ENCODE measurements at regions not wholly inside any gene's neighbourhood (a gene's known extent, or its start where the extent isn't known, plus 50 kb on each side); places are given as distances from the start of the nearest gene placed in this dataset.
A peak's percentile ranks its signal among the peaks of the same experiment; 100 is the strongest.

DNA sequence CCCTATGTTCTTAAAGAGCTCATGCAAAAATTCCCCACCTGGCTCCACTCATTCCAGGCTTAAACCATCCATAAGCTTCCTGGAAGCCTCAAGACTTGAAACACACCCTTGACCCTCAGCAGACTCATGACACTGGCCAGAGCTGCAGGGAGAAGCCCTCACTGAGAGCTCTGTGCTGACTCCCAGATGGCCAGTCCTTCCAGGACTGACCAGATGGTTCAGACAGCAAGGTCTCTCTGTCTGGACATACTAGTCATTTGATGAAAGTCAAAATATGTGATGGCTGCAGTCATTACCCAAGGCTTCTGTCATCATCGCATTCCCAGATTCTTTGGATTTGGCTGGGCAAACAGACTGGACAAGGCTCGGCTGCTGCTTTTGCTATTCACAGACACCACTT is 397.4 kb downstream of the FOXO1 start:
- Mint-ChIP-seq H3K27ac (no peak overlapping the region), H3K36me3 (ENCODE audit: low read depth) (no peaks in the 10 kb centered on the region), H3K4me1 (peaks cover 21% of the 10 kb centered on the region), H3K27me3 (no peaks in the 10 kb centered on the region), H3K4me3 (no peak overlapping the region)
- DNase-seq = no peak
- no peaks in the 10 kb centered on the region for H3K9me3 ChIP-seq (ENCODE audit: control insufficient read depth, low read length, poor library complexity, severe bottlenecking)
- ATAC-seq = no peak

- Mint-ChIP-seq H3K4me1 (peaks cover 25% of the 10 kb centered on the region), H3K27me3 (no peaks in the 10 kb centered on the region), H3K4me3 (no peak overlapping the region), H3K36me3 (ENCODE audit: low read depth) (no peaks in the 10 kb centered on the region), H3K27ac (peak overlapping the region; percentile 63)
- H3K9me3 ChIP-seq (ENCODE audit: control insufficient read depth, low read length, poor library complexity, severe bottlenecking) = no peaks in the 10 kb centered on the region
- no peak for DNase-seq
- no peak for ATAC-seq
Observed at GRCh38 chr13:40270726-40271125, 395.7 kb downstream of the FOXO1 start.

- Mint-ChIP-seq H3K4me3 (no peak overlapping the region), H3K27ac (peak overlapping the region; percentile 63)
- DNase-seq = no peak
Observed at GRCh38 chr13:40271271-40271885, 395.1 kb downstream of the FOXO1 start.

GRCh38 chr13:40271931-40272775 is 394.3 kb downstream of the FOXO1 start:
- ATAC-seq (no peak), DNase-seq (no peak)
- Mint-ChIP-seq H3K4me3 (no peak overlapping the region), H3K27me3 (no peaks in the 10 kb centered on the region), H3K27ac (peak overlapping the region; percentile 63), H3K36me3 (ENCODE audit: low read depth) (no peaks in the 10 kb centered on the region), H3K4me1 (peaks cover 26% of the 10 kb centered on the region)
- H3K9me3 ChIP-seq (ENCODE audit: control insufficient read depth, low read length, poor library complexity, severe bottlenecking) = no peaks in the 10 kb centered on the region

More at GRCh38 chr13:40271271-40271885, 395.1 kb downstream of the FOXO1 start:
- Mint-ChIP-seq H3K36me3 (ENCODE audit: low read depth) (no peaks in the 10 kb centered on the region), H3K27me3 (no peaks in the 10 kb centered on the region), H3K4me1 (peaks cover 26% of the 10 kb centered on the region)
- no peaks in the 10 kb centered on the region for H3K9me3 ChIP-seq (ENCODE audit: control insufficient read depth, low read length, poor library complexity, severe bottlenecking)
- no peak for ATAC-seq

DNA sequence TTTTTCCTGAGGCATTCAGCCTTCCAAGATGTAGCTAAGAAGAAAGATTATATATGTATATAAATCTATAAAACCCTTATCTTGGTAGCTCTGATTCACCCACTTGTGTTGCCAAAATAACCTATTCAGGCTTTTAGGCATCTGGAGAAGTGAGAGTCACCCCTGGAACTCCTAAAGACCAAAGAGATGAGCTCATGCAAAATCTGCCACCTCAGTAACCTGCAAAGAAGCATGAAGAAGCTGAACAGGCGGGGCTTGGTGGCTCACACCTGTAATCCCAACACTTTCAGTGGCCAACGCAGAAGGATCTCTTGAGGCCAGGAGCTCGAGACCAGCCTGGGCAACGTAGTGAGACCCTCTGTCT is 393.7 kb downstream of the FOXO1 start:
- Mint-ChIP-seq H3K4me1 (peaks cover 26% of the 10 kb centered on the region), H3K27me3 (no peaks in the 10 kb centered on the region), H3K4me3 (no peak overlapping the region), H3K36me3 (ENCODE audit: low read depth) (peaks cover 2% of the 10 kb centered on the region), H3K27ac (peak overlapping the region; percentile 63)
- ATAC-seq (no peak), DNase-seq (no peak)
- no peaks in the 10 kb centered on the region for H3K9me3 ChIP-seq (ENCODE audit: control insufficient read depth, low read length, poor library complexity, severe bottlenecking)

- Mint-ChIP-seq H3K27ac (no peak overlapping the region), H3K4me3 (no peak overlapping the region), H3K36me3 (ENCODE audit: low read depth) (peaks cover 2% of the 10 kb centered on the region), H3K4me1 (peaks cover 26% of the 10 kb centered on the region), H3K27me3 (no peaks in the 10 kb centered on the region)
- no peak for DNase-seq
- no peaks in the 10 kb centered on the region for H3K9me3 ChIP-seq (ENCODE audit: control insufficient read depth, low read length, poor library complexity, severe bottlenecking)
- no peak for ATAC-seq
Observed at GRCh38 chr13:40273253-40274025, 393.0 kb downstream of the FOXO1 start.

- DNase-seq = no peak
- Mint-ChIP-seq H3K36me3 (ENCODE audit: low read depth) (peaks cover 2% of the 10 kb centered on the region), H3K27ac (no peak overlapping the region), H3K4me3 (no peak overlapping the region), H3K27me3 (no peaks in the 10 kb centered on the region), H3K4me1 (peaks cover 26% of the 10 kb centered on the region)
- no peak for ATAC-seq
- H3K9me3 ChIP-seq (ENCODE audit: control insufficient read depth, low read length, poor library complexity, severe bottlenecking) = no peaks in the 10 kb centered on the region
Observed at GRCh38 chr13:40274103-40274502, 392.3 kb downstream of the FOXO1 start.

DNA sequence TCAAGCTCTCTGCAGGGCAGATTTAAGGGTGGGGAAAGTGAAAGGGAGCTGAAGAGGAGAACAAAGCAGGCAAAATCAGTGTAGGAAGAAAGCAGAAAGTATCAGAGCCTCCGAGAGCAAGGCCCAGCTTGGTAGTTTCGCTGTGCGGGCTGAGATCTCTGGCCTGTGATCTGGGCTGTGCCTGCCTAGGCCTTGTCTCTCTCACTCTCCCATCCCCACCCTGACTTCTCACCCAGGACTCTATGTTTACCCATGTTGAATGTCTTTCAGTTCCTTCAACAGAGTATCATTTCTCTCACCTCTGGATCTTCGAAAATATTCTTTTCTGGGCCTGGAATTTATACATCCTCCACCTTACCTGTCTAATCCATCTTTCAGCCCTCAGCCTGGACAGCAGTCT is 391.3 kb downstream of the FOXO1 start:
- H3K27ac Mint-ChIP-seq = peak overlapping the region; percentile 49
- H3K4me3 Mint-ChIP-seq = no peak overlapping the region
- no peaks in the 10 kb centered on the region for H3K9me3 ChIP-seq (ENCODE audit: control insufficient read depth, low read length, poor library complexity, severe bottlenecking)
- no peak for ATAC-seq
- DNase-seq = no peak
- no peaks in the 10 kb centered on the region for H3K27me3 Mint-ChIP-seq
- H3K4me1 Mint-ChIP-seq = peaks cover 24% of the 10 kb centered on the region
- H3K36me3 Mint-ChIP-seq (ENCODE audit: low read depth) = peaks cover 2% of the 10 kb centered on the region

DNA sequence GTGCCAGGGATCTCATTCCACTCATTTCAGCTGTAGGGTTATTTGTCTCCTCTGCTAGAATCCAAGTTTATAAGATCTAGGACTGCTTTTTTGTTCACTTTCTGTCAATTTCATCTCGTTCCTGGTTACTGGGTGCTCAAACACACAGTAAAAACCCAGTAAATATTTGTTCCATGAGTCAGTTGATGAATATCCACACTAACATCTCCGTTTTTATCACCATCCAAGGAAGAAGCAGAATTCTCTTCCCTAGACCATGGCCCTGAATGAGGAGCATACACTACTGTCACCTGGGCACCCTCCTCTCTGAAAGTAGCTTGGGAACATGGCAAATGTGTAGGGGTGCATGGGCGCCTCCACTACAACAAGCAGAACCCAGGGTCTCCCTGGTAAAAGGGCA is 390.8 kb downstream of the FOXO1 start:
- Mint-ChIP-seq H3K27me3 (no peaks in the 10 kb centered on the region), H3K36me3 (ENCODE audit: low read depth) (peaks cover 2% of the 10 kb centered on the region), H3K4me3 (no peak overlapping the region), H3K4me1 (peaks cover 23% of the 10 kb centered on the region), H3K27ac (peak overlapping the region; percentile 60)
- H3K9me3 ChIP-seq (ENCODE audit: control insufficient read depth, low read length, poor library complexity, severe bottlenecking) = no peaks in the 10 kb centered on the region
- ATAC-seq = no peak
- no peak for DNase-seq

- Mint-ChIP-seq H3K27ac (no peak overlapping the region), H3K4me3 (no peak overlapping the region), H3K4me1 (peaks cover 4% of the 10 kb centered on the region), H3K27me3 (no peaks in the 10 kb centered on the region), H3K36me3 (ENCODE audit: low read depth) (peaks cover 4% of the 10 kb centered on the region)
- no peak for ATAC-seq
- no peak for DNase-seq
- H3K9me3 ChIP-seq (ENCODE audit: control insufficient read depth, low read length, poor library complexity, severe bottlenecking) = no peaks in the 10 kb centered on the region
Observed at GRCh38 chr13:40283666-40284065, 382.8 kb downstream of the FOXO1 start.

DNA sequence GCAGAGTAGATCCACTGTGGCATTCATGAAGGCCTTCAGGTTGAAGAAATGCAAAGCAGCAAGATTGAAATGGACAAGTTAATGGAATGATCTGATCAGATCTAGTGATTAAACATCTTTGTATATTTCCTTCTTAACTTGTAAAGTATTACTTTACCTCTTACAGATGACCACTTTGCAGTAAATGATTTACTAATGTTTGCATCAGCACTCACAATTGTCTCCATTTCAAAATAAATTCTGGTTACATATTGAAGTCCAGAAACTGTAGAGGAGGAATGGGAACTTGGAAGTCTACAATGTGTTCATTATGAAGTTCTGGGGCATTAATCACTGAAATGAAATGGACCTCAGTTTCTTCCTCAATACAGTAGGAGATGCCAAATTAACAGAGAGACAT is 380.8 kb downstream of the FOXO1 start:
- H3K4me3 Mint-ChIP-seq = no peak overlapping the region
- peaks cover 4% of the 10 kb centered on the region for H3K36me3 Mint-ChIP-seq (ENCODE audit: low read depth)
- no peak for ATAC-seq
- H3K9me3 ChIP-seq (ENCODE audit: control insufficient read depth, low read length, poor library complexity, severe bottlenecking) = no peaks in the 10 kb centered on the region
- peaks cover 3% of the 10 kb centered on the region for H3K4me1 Mint-ChIP-seq
- H3K27ac Mint-ChIP-seq = no peak overlapping the region
- DNase-seq = no peak
- no peaks in the 10 kb centered on the region for H3K27me3 Mint-ChIP-seq

DNA sequence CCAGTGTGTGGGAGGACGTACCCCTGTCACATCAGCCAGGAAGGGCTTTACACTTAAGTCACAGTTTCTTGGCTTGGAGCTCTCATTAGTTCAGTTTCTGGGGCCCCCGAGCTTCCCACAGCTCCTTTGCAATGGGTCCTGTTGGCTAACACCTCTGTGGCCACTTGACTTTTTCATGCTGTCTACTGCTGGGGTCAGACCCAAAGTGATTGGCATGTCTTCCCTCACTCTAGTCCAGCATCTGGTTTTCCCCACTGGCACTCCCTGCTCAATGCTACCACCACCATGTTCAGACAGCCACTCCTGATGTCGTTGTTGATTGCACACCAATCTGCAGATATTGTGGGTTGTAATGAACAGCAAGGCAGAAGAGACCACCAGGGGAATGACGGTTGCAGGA is 379.0 kb downstream of the FOXO1 start:
- ATAC-seq = no peak
- Mint-ChIP-seq H3K4me3 (no peak overlapping the region), H3K4me1 (no peaks in the 10 kb centered on the region), H3K27ac (peak overlapping the region; percentile 43), H3K27me3 (no peaks in the 10 kb centered on the region), H3K36me3 (ENCODE audit: low read depth) (peaks cover 4% of the 10 kb centered on the region)
- no peak for DNase-seq
- H3K9me3 ChIP-seq (ENCODE audit: control insufficient read depth, low read length, poor library complexity, severe bottlenecking) = no peaks in the 10 kb centered on the region

DNA sequence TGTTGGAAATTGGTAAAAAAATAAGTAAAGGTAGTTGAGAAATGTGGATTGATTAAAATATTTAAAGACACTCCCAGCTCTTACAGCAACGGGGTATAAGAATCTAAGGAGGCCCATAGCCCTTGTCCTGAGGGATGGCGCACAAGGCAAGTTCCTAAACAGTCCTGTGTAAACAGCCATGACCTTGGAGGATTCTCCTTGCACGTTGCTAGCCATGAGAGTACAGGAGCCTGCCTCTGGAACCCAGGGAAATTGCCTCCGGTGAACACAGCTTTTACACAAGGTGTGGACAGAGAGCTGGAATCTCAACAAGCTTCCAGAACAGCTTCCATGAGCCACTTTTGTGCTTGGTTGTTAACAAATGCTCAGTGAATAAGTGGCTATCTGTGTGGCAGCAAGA is 378.2 kb downstream of the FOXO1 start:
- peaks cover 2% of the 10 kb centered on the region for H3K36me3 Mint-ChIP-seq (ENCODE audit: low read depth)
- ATAC-seq (no peak), DNase-seq (no peak)
- no peaks in the 10 kb centered on the region for H3K4me1 Mint-ChIP-seq
- H3K4me3 Mint-ChIP-seq = no peak overlapping the region
- H3K9me3 ChIP-seq (ENCODE audit: control insufficient read depth, low read length, poor library complexity, severe bottlenecking) = no peaks in the 10 kb centered on the region
- H3K27me3 Mint-ChIP-seq = no peaks in the 10 kb centered on the region
- no peak overlapping the region for H3K27ac Mint-ChIP-seq
